ENCODE measurements at regions not wholly inside any gene's neighbourhood (a gene's known extent, or its start where the extent isn't known, plus 50 kb on each side); places are given as distances from the start of the nearest gene placed in this dataset.

DNA sequence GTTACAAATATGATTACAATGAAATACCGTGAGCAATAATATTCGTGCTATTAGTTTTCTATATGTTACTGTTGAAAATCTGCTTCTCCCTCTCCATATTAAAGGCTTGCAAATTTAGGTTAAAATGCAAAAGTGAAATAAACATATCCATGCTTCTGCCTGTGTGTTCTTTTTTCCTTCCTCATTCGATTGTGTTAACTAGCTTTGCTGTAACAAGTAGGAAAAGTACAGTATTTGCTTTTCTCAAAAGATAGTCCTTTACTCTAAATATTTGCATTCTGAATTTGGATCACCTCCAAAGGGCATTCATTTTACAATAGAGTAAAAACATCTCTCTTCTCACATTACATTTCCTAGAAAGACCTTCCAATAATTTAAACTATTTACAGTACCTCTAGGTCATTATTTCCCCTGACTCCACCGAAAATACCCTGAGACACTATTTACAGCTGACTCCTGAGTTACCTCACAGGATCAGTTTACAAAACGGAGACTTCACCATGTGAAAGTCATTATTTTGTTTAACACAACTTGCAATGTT lies 835.0 kb upstream of the FANCL start:
- Histone ChIP-seq H3K4me1 (no peaks in the 10 kb centered on the region), H3K9me3 (no peaks in the 10 kb centered on the region), H3K4me3 (no peak overlapping the region), H3K4me2 (no peak overlapping the region), H3K27ac (no peak overlapping the region)
- 7% methylated on average over 5 of the region's 5 CpGs for WGBS (ENCODE audit: missing lambda C conversion rate)
- FAIRE-seq (no peak), DNase-seq (ENCODE audit: low read depth in 1 of 2, low spot score in 1 of 2) (no peak), ATAC-seq (no peak)
- CTCF ChIA-PET: no interaction called here
- no peak for TF ChIP-seq PHF8 (IDR thresholded peaks at IDR 0.05; ENCODE audit: borderline replicate concordance, low read depth)
- TF ChIP-seq JUNB (IDR thresholded peaks at IDR 0.05): no peak
- TF ChIP-seq HEYL (CRISPR knock-in tag; IDR thresholded peaks at IDR 0.05): no peak
- TF ChIP-seq HOXB13 (CRISPR knock-in tag; IDR thresholded peaks at IDR 0.05; ENCODE audit: low read depth): no peak
- TF ChIP-seq JUN (IDR thresholded peaks at IDR 0.05): no peak
- TF ChIP-seq TP53 (CRISPR knock-in tag; IDR thresholded peaks at IDR 0.05): no peak
- no peak for TF ChIP-seq KDM1A (IDR thresholded peaks at IDR 0.05; ENCODE audit: low read depth)
- TF ChIP-seq BCL3 (IDR thresholded peaks at IDR 0.05): no peak
- TF ChIP-seq CHD4 (IDR thresholded peaks at IDR 0.05; ENCODE audit: borderline replicate concordance): no peak
- no peak for TF ChIP-seq SMC3 (IDR thresholded peaks at IDR 0.05)
- TF ChIP-seq, protein P1, sequence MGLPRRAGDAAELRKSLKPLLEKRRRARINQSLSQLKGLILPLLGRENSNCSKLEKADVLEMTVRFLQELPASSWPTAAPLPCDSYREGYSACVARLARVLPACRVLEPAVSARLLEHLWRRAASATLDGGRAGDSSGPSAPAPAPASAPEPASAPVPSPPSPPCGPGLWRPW (IDR thresholded peaks at IDR 0.05): no peak
- POLR2A ChIA-PET: no interaction called here

- Histone ChIP-seq H3K4me1 (no peaks in the 10 kb centered on the region), H3K4me3 (no peak overlapping the region), H3K9me3 (no peaks in the 10 kb centered on the region), H3K4me2 (no peak overlapping the region), H3K27ac (no peak overlapping the region)
- no peak for DNase-seq (ENCODE audit: low read depth in 1 of 2, low spot score in 1 of 2)
- FAIRE-seq: no peak
- POLR2A ChIA-PET: no interaction called here
- no peak for ATAC-seq
- TF ChIP-seq JUN (IDR thresholded peaks at IDR 0.05) (no peak), MAFK (IDR thresholded peaks at IDR 0.05; ENCODE audit: partially characterized antibody) (peak; percentile 47)
- 15% methylated on average over 3 of the region's 3 CpGs for WGBS (ENCODE audit: missing lambda C conversion rate)
- CTCF ChIA-PET: interaction anchor here (1.2 to 1.4 kb wide), 2 partner anchors 64 to 175 kb away, joined by 3 read pairs; no protein-coding TSS in a partner anchor
Observed at GRCh38 chr2:59074071-59074470, 832.9 kb upstream of the FANCL start.

- H3K4me1 ChIP-seq: no peaks in the 10 kb centered on the region
- ATAC-seq (no peak), FAIRE-seq (no peak), DNase-seq (ENCODE audit: low read depth in 1 of 2, low spot score in 1 of 2) (no peak)
- TF ChIP-seq FOSB (CRISPR knock-in tag; IDR thresholded peaks at IDR 0.05): no peak
- TF ChIP-seq HOXB5 (CRISPR knock-in tag; IDR thresholded peaks at IDR 0.05): no peak
- TF ChIP-seq HOXA7 (CRISPR knock-in tag; IDR thresholded peaks at IDR 0.05): no peak
- TF ChIP-seq HDAC2 (IDR thresholded peaks at IDR 0.05): no peak
- TF ChIP-seq PBX3 (IDR thresholded peaks at IDR 0.05): no peak
- no peak for TF ChIP-seq BCL3 (IDR thresholded peaks at IDR 0.05)
- no peak for TF ChIP-seq KDM1A (IDR thresholded peaks at IDR 0.05; ENCODE audit: low read depth)
- H3K4me3 ChIP-seq: no peak overlapping the region
- no peak overlapping the region for H3K27ac ChIP-seq
- CTCF ChIA-PET: no interaction called here
- POLR2A ChIA-PET: no interaction called here
- H3K4me2 ChIP-seq: no peak overlapping the region
- WGBS (ENCODE audit: missing lambda C conversion rate): 45% methylated on average over 6 of the region's 6 CpGs
- H3K9me3 ChIP-seq: 0 out of 3 replicates have a peak, but pooled peaks cover 2% of the 10 kb centered on the region
Observed at GRCh38 chr2:59073286-59073685, 832.2 kb upstream of the FANCL start.

- Histone ChIP-seq H3K4me1 (no peaks in the 10 kb centered on the region), H3K27ac (no peak overlapping the region), H3K9me3 (0 out of 3 replicates have a peak, but pooled peaks cover 2% of the 10 kb centered on the region), H3K4me3 (no peak overlapping the region), H3K4me2 (no peak overlapping the region)
- WGBS (ENCODE audit: missing lambda C conversion rate): 1% methylated on average over 2 of the region's 2 CpGs
- FAIRE-seq (no peak), DNase-seq (ENCODE audit: low read depth in 1 of 2, low spot score in 1 of 2) (no peak), ATAC-seq (no peak)
- TF ChIP-seq SMC3 (IDR thresholded peaks at IDR 0.05) (no peak), ZFP36 (IDR thresholded peaks at IDR 0.05; ENCODE audit: borderline replicate concordance, partially characterized antibody) (no peak), CBX2 (IDR thresholded peaks at IDR 0.05; ENCODE audit: borderline replicate concordance, low read depth) (no peak), GATA3 (IDR thresholded peaks at IDR 0.05; ENCODE audit: borderline replicate concordance) (no peak), EHF (CRISPR knock-in tag; IDR thresholded peaks at IDR 0.05) (no peak), NFE2L2 (conservative IDR thresholded peaks at IDR 0.05; ENCODE audit: low read length) (no peak), CBX8 (IDR thresholded peaks at IDR 0.05) (no peak), POLR2A (IDR thresholded peaks at IDR 0.05; ENCODE audit: low read length) (no peak)
- TF ChIP-seq, protein P2, sequence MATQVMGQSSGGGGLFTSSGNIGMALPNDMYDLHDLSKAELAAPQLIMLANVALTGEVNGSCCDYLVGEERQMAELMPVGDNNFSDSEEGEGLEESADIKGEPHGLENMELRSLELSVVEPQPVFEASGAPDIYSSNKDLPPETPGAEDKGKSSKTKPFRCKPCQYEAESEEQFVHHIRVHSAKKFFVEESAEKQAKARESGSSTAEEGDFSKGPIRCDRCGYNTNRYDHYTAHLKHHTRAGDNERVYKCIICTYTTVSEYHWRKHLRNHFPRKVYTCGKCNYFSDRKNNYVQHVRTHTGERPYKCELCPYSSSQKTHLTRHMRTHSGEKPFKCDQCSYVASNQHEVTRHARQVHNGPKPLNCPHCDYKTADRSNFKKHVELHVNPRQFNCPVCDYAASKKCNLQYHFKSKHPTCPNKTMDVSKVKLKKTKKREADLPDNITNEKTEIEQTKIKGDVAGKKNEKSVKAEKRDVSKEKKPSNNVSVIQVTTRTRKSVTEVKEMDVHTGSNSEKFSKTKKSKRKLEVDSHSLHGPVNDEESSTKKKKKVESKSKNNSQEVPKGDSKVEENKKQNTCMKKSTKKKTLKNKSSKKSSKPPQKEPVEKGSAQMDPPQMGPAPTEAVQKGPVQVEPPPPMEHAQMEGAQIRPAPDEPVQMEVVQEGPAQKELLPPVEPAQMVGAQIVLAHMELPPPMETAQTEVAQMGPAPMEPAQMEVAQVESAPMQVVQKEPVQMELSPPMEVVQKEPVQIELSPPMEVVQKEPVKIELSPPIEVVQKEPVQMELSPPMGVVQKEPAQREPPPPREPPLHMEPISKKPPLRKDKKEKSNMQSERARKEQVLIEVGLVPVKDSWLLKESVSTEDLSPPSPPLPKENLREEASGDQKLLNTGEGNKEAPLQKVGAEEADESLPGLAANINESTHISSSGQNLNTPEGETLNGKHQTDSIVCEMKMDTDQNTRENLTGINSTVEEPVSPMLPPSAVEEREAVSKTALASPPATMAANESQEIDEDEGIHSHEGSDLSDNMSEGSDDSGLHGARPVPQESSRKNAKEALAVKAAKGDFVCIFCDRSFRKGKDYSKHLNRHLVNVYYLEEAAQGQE (IDR thresholded peaks at IDR 0.05): no peak
- CTCF ChIA-PET: no interaction called here
- POLR2A ChIA-PET: no interaction called here
Observed at GRCh38 chr2:59068255-59068654, 827.1 kb upstream of the FANCL start.

Measured in A549 (cell line).